HEK293 (cell line): ENCODE measurements at regions not wholly inside any gene's neighbourhood (a gene's known extent, or its start where the extent isn't known, plus 50 kb on each side); places are given as distances from the start of the nearest gene placed in this dataset.

ENCODE experiments used
- PRDM10 ChIP-seq: fragments of 450-650 bp; formaldehyde crosslinking; IDR thresholded peaks from 2 replicates; pipeline ENCODE4 v1.5.1; 2016; ENCODE audit warnings: missing biosample characterization, missing genetic modification characterization
- SP2 ChIP-seq: fragments of 450-650 bp; formaldehyde crosslinking; IDR thresholded peaks from 2 replicates; pipeline ENCODE4 v1.5.1; 2016; ENCODE audit warnings: missing biosample characterization, missing genetic modification characterization
- TCF7L2 ChIP-seq: IDR thresholded peaks from 2 replicates; pipeline ENCODE4 v1.6.1; 2011; ENCODE audit warnings: low read depth, mild to moderate bottlenecking, inconsistent platforms, low read length, moderate library complexity, borderline replicate concordance
- ZFHX2 ChIP-seq: fragments of 450-650 bp; formaldehyde crosslinking; conservative IDR thresholded peaks from 2 replicates; pipeline ENCODE4 v1.5.1; 2016; ENCODE audit warnings: missing biosample characterization, missing genetic modification characterization
- ZFP37 ChIP-seq: fragments of 450-650 bp; formaldehyde crosslinking; IDR thresholded peaks from 2 replicates; pipeline ENCODE4 v1.5.1; 2016; ENCODE audit warnings: missing biosample characterization, missing genetic modification characterization
- ZNF501 ChIP-seq: fragments of 450-650 bp; formaldehyde crosslinking; IDR thresholded peaks from 2 replicates; pipeline ENCODE4 v1.5.1; 2016; ENCODE audit warnings: missing biosample characterization, missing genetic modification characterization
- TF ChIP-seq, protein P1 (sequence below): fragments of 450-650 bp; formaldehyde crosslinking; IDR thresholded peaks from 2 replicates; pipeline ENCODE4 v1.5.1; 2016; ENCODE audit warnings: missing biosample characterization, missing genetic modification characterization
- TF ChIP-seq, protein P2 (sequence below): fragments of 450-650 bp; formaldehyde crosslinking; IDR thresholded peaks from 2 replicates; pipeline ENCODE4 v1.5.1; 2016; ENCODE audit warnings: missing biosample characterization, missing genetic modification characterization

DNA sequence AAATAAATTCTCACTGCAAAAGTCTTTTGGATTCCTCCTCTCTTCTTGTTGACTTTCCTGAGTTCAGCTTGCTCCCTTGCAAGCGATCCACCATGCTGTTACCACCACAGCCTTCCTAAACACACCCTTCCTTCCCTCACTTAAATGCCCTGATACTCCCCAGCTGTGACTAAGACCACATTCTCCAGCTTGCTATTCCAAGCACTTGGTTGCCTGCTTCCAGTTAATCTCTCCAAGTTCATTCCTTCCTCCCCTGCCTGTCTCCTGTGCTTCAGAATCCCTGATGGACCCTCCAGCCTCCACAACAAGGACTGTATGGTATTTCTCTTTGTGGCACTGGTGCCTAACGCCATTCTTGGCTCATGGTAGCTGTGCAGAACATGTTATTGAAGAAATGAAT, 603.9 kb upstream of the CADM1 start:
- TF ChIP-seq, protein P1, sequence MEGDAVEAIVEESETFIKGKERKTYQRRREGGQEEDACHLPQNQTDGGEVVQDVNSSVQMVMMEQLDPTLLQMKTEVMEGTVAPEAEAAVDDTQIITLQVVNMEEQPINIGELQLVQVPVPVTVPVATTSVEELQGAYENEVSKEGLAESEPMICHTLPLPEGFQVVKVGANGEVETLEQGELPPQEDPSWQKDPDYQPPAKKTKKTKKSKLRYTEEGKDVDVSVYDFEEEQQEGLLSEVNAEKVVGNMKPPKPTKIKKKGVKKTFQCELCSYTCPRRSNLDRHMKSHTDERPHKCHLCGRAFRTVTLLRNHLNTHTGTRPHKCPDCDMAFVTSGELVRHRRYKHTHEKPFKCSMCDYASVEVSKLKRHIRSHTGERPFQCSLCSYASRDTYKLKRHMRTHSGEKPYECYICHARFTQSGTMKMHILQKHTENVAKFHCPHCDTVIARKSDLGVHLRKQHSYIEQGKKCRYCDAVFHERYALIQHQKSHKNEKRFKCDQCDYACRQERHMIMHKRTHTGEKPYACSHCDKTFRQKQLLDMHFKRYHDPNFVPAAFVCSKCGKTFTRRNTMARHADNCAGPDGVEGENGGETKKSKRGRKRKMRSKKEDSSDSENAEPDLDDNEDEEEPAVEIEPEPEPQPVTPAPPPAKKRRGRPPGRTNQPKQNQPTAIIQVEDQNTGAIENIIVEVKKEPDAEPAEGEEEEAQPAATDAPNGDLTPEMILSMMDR (tag by site-specific recombination), result no peak
- TF ChIP-seq SP2 (tag by site-specific recombination) (no peak), ZNF501 (no peak), PRDM10 (tag by site-specific recombination) (no peak), ZFP37 (tag by site-specific recombination) (no peak), ZFHX2 (tag by site-specific recombination) (no peak), TCF7L2 (no peak)
- TF ChIP-seq, protein P2, sequence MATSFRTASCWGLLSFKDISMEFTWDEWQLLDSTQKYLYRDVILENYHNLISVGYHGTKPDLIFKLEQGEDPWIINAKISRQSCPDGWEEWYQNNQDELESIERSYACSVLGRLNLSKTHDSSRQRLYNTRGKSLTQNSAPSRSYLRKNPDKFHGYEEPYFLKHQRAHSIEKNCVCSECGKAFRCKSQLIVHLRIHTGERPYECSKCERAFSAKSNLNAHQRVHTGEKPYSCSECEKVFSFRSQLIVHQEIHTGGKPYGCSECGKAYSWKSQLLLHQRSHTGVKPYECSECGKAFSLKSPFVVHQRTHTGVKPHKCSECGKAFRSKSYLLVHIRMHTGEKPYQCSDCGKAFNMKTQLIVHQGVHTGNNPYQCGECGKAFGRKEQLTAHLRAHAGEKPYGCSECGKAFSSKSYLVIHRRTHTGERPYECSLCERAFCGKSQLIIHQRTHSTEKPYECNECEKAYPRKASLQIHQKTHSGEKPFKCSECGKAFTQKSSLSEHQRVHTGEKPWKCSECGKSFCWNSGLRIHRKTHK, result no peak
